Activated naive CD4-positive, alpha-beta T cell treated with Interleukin-2 at 50 U/mL for 16 hours (primary cell): ENCODE measurements at regions not wholly inside any gene's neighbourhood (a gene's known extent, or its start where the extent isn't known, plus 50 kb on each side); places are given as distances from the start of the nearest gene placed in this dataset.
"Not testable (repeated sequence)": the region's sequence is repeated elsewhere in the genome, so short reads cannot be mapped to it uniquely, and the experiment has no call there.

Experiments
- DNase-seq: peaks from one replicate; pipeline ENCODE4 v3.0.0-alpha.2; 2020

DNA sequence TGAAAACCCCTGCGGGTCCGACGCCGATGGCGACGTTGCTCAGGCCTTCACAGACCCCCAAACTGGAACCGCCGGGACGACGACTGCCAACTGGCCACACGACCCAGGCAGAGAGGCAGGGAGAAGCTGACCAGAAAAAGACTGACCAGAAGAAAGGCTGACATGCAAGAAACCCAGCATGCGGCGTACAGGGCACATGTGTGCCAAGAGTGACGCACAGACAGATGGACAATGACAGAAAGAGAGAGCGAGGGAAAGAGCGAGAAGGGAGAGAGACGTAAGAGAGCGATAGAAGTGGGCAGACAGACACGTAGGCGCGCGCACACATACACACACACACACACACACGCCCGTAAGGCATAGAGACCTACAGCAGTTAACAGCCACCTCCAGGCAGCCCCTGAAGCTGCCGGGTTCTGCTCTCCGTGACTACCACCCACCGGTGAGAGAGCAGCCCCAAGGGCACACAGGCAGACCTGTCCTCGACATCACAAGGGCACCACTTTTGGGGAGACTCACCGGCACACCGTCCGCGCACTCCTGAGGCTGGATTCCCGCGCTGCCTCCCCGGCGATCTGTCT lies 67.2 kb upstream of the ZNF527 start:
- no peak for DNase-seq

DNA sequence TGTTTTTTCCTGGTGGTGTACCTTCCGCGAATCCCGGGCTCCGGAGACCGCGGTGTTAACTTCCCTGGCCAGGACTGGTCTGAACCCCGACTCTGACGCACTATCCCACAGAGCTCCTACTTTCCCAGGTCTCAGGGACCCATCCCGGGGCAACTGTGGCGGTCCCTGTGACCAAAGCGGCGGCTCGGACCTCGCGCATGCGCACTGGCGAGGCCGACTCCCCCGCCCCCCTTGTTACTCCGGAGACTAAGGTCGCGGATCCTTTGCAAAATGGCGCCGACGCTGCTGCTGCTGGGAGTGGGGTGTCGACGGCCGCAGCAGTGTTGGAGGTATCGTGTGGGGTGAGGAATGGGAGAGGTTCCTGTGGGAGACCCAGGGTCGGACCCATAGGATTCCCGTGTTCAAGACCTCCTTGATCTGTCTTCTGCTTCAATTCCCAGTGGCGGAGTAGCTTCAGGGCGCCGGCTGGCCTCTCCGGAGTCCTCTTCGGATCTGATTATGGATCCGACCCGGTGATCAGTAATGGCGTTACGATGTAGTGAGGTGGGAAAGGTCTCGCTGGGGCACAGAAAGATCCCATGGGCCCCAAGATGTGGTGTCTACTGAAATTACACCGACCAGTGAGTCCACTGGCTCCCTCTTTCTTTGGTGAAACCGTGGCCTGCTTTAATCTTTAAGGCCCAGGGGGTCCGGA lies 66.6 kb upstream of the ZNF527 start:
- DNase-seq = no peak

DNA sequence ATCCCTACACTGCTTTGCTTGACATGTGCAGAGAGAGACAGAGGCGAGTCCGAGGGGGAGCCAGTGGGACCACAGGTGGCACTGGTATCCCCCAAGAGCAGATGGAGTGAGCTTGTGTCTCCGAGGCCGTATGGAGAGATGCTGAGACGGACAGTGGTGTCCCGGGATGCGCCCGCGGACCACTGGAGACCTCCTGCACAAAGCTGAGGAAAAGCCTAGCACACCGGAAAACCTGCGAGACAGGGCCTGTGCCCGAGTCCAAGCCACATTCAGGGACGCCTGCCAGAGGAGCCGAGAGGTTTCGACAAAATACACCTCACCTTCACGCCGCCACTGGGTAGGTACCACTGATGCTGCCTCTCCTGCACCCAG lies 66.0 kb upstream of the ZNF527 start:
- no peak for DNase-seq

DNA sequence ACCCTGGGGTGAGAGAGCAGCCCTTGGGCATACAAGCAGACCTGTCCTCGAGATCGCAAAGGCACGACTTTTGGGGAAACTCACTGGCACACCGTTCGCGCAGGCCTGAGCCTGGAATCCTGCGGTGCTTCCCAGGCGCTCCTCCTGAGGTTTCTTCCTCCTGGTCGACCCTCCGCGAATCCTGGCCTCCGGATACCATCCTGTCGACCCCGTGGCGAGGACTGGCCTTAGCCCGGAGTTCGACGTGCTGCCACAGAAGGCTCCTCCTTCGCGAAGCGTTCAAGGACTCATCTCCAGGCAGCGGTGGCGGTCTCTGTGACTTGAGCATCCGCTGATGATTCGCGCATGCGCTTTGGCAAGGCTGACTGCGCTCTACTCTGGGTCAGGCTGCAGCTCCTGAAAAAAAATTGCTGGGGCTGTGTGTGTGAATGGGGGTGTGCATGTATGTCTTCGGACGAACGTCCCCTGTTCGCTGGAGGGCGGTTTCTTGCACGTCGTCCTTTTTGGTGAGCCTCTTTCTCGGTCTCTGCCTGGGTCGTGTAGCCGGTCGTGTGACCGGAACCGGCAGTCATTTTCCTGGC lies 64.4 kb upstream of the ZNF527 start:
- no peak for DNase-seq

DNA sequence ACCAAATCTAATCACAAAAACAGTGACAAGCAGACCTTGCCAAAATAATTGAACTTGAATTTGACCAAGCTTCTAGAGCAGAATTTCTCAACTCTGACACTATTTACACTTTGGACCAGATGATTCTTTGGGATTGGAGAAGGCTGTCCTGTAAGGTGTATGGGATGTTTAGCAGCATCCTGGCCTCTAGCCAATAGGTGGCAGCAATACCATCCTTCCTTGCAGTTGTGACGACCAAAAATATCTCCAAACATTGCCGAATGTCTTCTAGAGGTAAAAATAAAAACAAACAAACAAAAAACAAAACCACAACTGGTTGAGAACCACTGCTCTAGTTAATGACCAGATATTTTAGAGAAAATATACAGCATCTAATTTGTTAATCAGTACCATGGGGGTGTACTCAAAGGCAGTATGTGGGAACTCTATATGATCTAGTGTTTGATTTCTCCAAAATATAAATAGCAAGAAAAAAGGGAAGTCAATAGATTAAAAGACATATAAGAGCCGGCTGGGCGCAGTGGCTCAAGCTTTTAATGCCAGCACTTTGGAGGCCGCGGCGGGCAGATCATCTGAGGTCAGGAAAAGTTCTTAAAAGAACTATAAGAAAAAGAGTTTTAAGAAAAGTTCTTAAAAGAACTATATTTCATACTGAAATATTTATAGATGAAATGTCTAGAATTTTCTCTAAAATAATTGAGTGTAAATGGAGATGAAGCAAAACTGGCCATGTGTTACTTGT lies 60.9 kb upstream of the ZNF527 start:
- DNase-seq = peak; percentile 11

DNA sequence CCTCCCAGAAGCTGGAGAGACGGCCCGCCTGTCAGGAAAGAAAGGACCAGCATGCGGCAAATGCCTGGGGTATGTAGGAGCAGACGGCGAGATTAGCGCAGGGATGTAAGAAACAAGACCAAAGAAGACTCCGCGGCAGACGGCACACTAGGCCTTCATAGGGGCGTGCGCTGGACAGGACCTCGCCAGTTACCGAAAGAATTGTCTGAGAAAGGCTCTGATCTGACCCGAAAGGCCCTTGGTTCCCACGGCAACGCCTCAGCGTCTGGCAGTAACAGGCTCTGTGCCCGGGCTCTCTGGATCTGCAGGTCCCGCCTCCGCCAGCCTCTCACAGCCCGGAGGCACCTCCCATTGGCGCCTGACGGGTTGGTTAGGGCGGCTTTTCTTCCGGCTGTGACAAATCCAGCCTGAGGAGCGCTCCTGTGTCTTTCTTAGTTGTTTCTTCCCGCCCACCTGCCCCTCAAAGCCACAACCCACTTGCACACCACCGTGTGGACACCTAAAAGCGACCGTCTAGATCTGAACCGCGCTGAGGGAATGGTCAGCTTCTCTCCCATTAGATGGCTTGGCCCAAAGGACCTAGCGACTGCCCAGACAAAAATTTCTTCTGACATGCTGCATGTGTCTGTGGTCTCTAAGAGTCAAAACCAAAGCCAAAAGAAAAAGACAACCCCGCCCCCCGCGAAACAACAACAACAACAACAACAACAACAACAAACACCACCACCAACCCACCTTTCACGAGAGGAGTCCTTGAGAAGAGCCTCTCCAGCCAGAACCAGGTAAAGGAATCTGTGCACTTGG lies 58.2 kb upstream of the ZNF527 start:
- DNase-seq = peak; percentile 64

DNA sequence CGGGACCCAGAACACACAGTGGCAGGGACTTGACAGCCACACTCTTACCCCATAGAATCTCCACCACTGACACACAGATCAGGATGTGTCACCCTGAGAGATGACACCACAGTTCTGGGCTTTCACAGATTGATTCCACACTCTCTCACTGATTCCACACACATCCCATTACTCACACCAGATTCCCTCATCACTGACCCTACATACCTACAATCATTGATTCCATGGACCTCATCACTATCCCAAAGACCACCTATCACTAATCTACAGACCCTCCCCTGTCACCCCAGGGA lies 57.6 kb upstream of the ZNF527 start:
- DNase-seq = no peak

DNA sequence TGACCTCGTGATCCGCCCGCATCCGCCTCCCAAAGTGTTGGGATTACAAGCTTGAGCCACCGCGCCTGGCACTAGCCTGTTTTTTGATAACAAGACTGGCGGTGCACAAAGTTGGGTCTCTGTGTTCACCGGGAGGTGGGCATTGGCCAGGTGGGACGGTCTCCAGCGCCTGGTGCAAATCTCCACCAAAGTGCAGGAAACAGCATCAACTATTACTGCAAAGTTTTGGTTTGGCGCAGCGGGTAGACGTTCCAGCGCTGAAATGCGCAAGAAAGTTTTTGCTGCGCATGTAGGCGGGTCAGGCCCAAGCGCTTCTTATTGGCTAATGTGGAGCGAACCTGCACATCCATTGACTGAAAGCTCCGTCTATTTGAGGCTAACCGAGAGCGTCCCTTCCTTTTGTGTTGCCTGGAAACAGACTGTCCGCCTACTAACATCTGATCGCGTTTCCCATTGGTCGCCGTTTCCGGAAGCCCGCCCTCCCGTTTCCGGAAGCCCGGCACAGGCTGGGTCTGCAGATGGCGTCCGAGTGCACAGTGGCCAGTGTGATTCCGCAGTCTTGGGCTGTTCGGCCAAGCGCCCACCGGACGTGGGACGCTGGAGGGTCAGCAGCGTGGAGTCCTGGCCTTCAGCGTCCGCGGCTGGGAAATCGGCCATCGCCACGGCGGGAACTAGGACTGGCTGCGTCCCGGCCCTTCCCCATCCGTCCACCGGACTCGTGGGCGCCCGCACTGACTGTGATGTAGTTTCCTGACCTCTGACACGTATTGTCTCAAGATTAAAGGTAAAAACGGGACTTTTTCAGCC lies 53.3 kb upstream of the ZNF527 start:
- peak; percentile 96 for DNase-seq

DNA sequence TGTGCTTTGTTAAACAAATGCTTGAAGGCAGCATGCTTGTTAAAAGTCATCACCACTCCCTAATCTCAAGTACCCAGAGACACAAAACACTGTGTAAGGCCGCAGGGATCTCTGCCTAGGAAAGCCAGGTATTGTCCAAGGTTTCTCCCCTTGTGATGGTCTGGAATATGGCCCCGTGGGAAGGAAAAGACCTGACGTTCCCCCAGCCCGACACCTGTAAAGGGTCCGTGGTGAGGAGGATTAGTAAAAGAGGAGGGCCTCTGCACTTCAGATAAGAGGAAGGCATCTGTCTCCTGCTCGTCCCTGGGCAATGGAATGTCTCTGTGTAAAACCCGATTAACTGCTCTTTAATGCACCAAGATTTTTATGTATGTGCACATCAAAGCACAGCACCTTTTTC lies 49.9 kb upstream of the ZNF527 start:
- not testable (repeated sequence) for DNase-seq
